Right ventricle myocardium inferior (tissue), 1 donor: ENCODE measurements at regions not wholly inside any gene's neighbourhood (a gene's known extent, or its start where the extent isn't known, plus 50 kb on each side); places are given as distances from the start of the nearest gene placed in this dataset.

ENCODE experiments used
- ATAC-seq: fragments of 200-7000 bp; cut with Tn5 transposase; one replicate; pipeline ENCODE4 v1.9.1; 2020; ENCODE audit warnings: mild to moderate bottlenecking, moderate library complexity
- DNase-seq: peaks from one replicate; pipeline ENCODE4 v3.0.0; 2021; ENCODE audit errors: missing footprints
- intact Hi-C: fragments of 100-400 bp; cut with DNase I; formaldehyde crosslinking; loops from one replicate; pipeline ENCODE4 v1.11.0; 2022
- donor health status: DM: no; HTN: yes; CAD: no; lungs with severe emphysema.

- intact Hi-C loops, result no loop called here
- ATAC-seq, result no peak
- DNase-seq, result no peak
Observed at GRCh38 chr7:26457696-26458327, 166.2 kb downstream of the SNX10 start.

- DNase-seq (no peak), ATAC-seq (no peak)
- intact Hi-C loops, result no loop called here
Observed at GRCh38 chr7:26458466-26459145, 166.9 kb downstream of the SNX10 start.

- DNase-seq (no peak), ATAC-seq (no peak)
- intact Hi-C loops, result no loop called here
Observed at GRCh38 chr7:26459540-26460193, 168.0 kb downstream of the SNX10 start.

GRCh38 chr7:26460351-26461085 is 168.9 kb downstream of the SNX10 start:
- DNase-seq, result no peak
- intact Hi-C loops, result no loop called here
- no peak for ATAC-seq

GRCh38 chr7:26461518-26461917 is 169.9 kb downstream of the SNX10 start:
- intact Hi-C loops, result no loop called here
- DNase-seq (no peak), ATAC-seq (no peak)

GRCh38 chr7:26466007-26466406 is 174.3 kb downstream of the SNX10 start:
- ATAC-seq (no peak), DNase-seq (no peak)
- intact Hi-C loops, result no loop called here

- intact Hi-C loops, result no loop called here
- ATAC-seq (no peak), DNase-seq (no peak)
Observed at GRCh38 chr7:26467104-26467503, 175.4 kb downstream of the SNX10 start.

GRCh38 chr7:26467541-26467940 is 175.9 kb downstream of the SNX10 start:
- no peak for DNase-seq
- ATAC-seq, result no peak
- intact Hi-C loops, result no loop called here

GRCh38 chr7:26468625-26469024 is 177.0 kb downstream of the SNX10 start:
- ATAC-seq (no peak), DNase-seq (no peak)
- intact Hi-C loops, result no loop called here

GRCh38 chr7:26469188-26469587 is 177.5 kb downstream of the SNX10 start:
- intact Hi-C loops, result no loop called here
- no peak for ATAC-seq

GRCh38 chr7:26470691-26471090 is 179.0 kb downstream of the SNX10 start:
- ATAC-seq (no peak), DNase-seq (no peak)
- intact Hi-C loops, result no loop called here

More at GRCh38 chr7:26469188-26469587, 177.5 kb downstream of the SNX10 start:
- DNase-seq, result no peak

- intact Hi-C loops, result no loop called here
- DNase-seq, result no peak
- no peak for ATAC-seq
Observed at GRCh38 chr7:26471306-26472075, 179.8 kb downstream of the SNX10 start.

GRCh38 chr7:26472971-26473370 is 181.3 kb downstream of the SNX10 start:
- intact Hi-C loops, result no loop called here
- ATAC-seq, result no peak
- DNase-seq, result no peak

- DNase-seq (no peak), ATAC-seq (no peak)
- intact Hi-C loops, result no loop called here
Observed at GRCh38 chr7:26476271-26476670, 184.6 kb downstream of the SNX10 start.

GRCh38 chr7:26477381-26477990 is 185.8 kb downstream of the SNX10 start:
- DNase-seq (no peak), ATAC-seq (no peak)
- intact Hi-C loops, result no loop called here

GRCh38 chr7:26478550-26478949 is 186.9 kb downstream of the SNX10 start:
- DNase-seq, result no peak
- intact Hi-C loops, result no loop called here
- no peak for ATAC-seq

GRCh38 chr7:26479581-26479980 is 187.9 kb downstream of the SNX10 start:
- ATAC-seq (peak; percentile 20), DNase-seq (no peak)
- intact Hi-C loops, result no loop called here

GRCh38 chr7:26480156-26480555 is 188.5 kb downstream of the SNX10 start:
- intact Hi-C loops, result no loop called here
- no peak for DNase-seq
- no peak for ATAC-seq

- ATAC-seq (no peak), DNase-seq (no peak)
- intact Hi-C loops, result no loop called here
Observed at GRCh38 chr7:26482927-26483326, 191.3 kb downstream of the SNX10 start.
